ENCODE measurements at regions not wholly inside any gene's neighbourhood (a gene's known extent, or its start where the extent isn't known, plus 50 kb on each side); places are given as distances from the start of the nearest gene placed in this dataset.

DNA sequence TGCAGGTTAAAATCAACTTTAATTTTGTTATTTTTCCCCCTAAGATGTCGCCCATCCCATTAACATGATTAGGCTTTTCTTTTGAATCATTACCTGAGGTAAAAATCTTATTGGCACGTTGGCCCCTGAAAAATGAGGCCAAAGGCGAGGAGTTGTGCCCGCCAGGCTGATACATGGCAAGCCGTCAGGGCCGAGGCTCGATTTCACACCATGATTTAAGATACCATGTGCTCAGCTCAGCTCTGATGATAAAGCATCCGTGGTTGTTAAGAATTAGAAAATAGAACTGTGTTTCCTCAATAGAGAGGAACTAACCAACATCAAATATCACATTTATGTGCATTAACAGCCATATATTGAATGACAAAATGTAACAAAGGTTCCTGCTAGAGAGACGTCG, 972.9 kb upstream of the SOX9 start:
- POLR2A ChIA-PET (ENCODE audit: partially characterized antibody) = no interaction called here
- no peak for FAIRE-seq
- TF ChIP-seq SAP30 (IDR thresholded peaks at IDR 0.05; ENCODE audit: insufficient read depth, insufficient replicate concordance, low read length) (no peak), CEBPB (IDR thresholded peaks at IDR 0.05; ENCODE audit: low read depth, low read length) (no peak), ATF2 (IDR thresholded peaks at IDR 0.05; ENCODE audit: low read length) (no peak), GTF2F1 (IDR thresholded peaks at IDR 0.05; ENCODE audit: borderline replicate concordance, low read depth, low read length) (no peak), SP4 (IDR thresholded peaks at IDR 0.05; ENCODE audit: low read length) (no peak), TCF12 (IDR thresholded peaks at IDR 0.05; ENCODE audit: low read depth, low read length) (no peak), SIN3A (conservative IDR thresholded peaks at IDR 0.05 in 1 of 2, IDR thresholded peaks at IDR 0.05 in 1 of 2; ENCODE audit: low read depth in 1 of 2, low read length in 2 of 2) (no peak), FOSL1 (IDR thresholded peaks at IDR 0.05; ENCODE audit: insufficient read depth, low read depth, low read length) (no peak), MAX (IDR thresholded peaks at IDR 0.05) (no peak), NANOG (IDR thresholded peaks at IDR 0.05; ENCODE audit: insufficient read depth, low read depth, low read length, poor library complexity, severe bottlenecking) (no peak), SP1 (IDR thresholded peaks at IDR 0.05; ENCODE audit: low read depth, low read length) (no peak), RNF2 (IDR thresholded peaks at IDR 0.05; ENCODE audit: borderline replicate concordance, low read depth, low read length, missing control alignments, poor library complexity, severe bottlenecking) (no peak)

More for the DNA sequence above, 972.9 kb upstream of the SOX9 start:
- no peak overlapping the region for H3K27ac ChIP-seq (ENCODE audit: low read depth, low read length)
- H3K9ac ChIP-seq (replicated peaks in 1 of 4; ENCODE audit: extremely low read depth in 1 of 4, low read depth in 3 of 4, low read length in 3 of 4) = no peak overlapping the region
- WGBS, 2 experiments (ENCODE audit: extremely low coverage in 1 of 2, insufficient coverage in 1 of 2, insufficient read length in 1 of 2, insufficient replicate concordance in 2 of 2, low coverage in 1 of 2, low lambda C conversion rate in 2 of 2, missing lambda C conversion rate in 1 of 2) = 87% methylated on average over 10 of the region's 10 CpGs; no CpG with 5 or more reads in 1 of the 2 experiments
- H3K9me3 ChIP-seq (ENCODE audit: insufficient read depth in 2 of 2, low read depth in 1 of 2, low read length in 1 of 2) = no peaks in the 10 kb centered on the region
- H3K18ac ChIP-seq (ENCODE audit: extremely low read depth, low read length) = no peak overlapping the region
- H2BK12ac ChIP-seq (ENCODE audit: low read depth, low read length) = no peak overlapping the region
- H3K14ac ChIP-seq (ENCODE audit: insufficient read length) = no peak overlapping the region
- H2BK20ac ChIP-seq (ENCODE audit: low read length) = no peak overlapping the region
- no peak for DNase-seq (ENCODE audit: low read depth in 1 of 2, low spot score in 2 of 2)
- no peaks in the 10 kb centered on the region for H4K20me1 ChIP-seq (replicated peaks in 1 of 2; ENCODE audit: control insufficient read depth in 1 of 2, insufficient read depth in 2 of 2, low read length in 2 of 2)
- no peak overlapping the region for H4K5ac ChIP-seq (ENCODE audit: insufficient read length, low read depth, low read length)
- no peaks in the 10 kb centered on the region for H3K23me2 ChIP-seq (ENCODE audit: low read depth, low read length)
- H3K79me1 ChIP-seq (ENCODE audit: low read depth, low read length) = no peaks in the 10 kb centered on the region
- no peak overlapping the region for H2BK120ac ChIP-seq (replicated peaks; ENCODE audit: low read depth, low read length)
- no peak overlapping the region for H2BK15ac ChIP-seq (ENCODE audit: low read length)
- H4K91ac ChIP-seq (replicated peaks; ENCODE audit: insufficient read length, low read length) = no peak overlapping the region
- no peak overlapping the region for H3K4me2 ChIP-seq (ENCODE audit: insufficient read depth in 1 of 2, low read depth in 2 of 2, low read length in 2 of 2)
- no peak overlapping the region for H3K56ac ChIP-seq (replicated peaks; ENCODE audit: insufficient read length, low read depth, low read length)
- no peak overlapping the region for H4K8ac ChIP-seq (ENCODE audit: extremely low read depth, insufficient read depth, low read length)
- H3K79me2 ChIP-seq (ENCODE audit: control insufficient read depth in 1 of 2, insufficient read depth in 2 of 2, low read length in 2 of 2) = no peaks in the 10 kb centered on the region
- no peak overlapping the region for H3K4ac ChIP-seq (replicated peaks; ENCODE audit: insufficient read length, low read depth, low read length)
- H2BK5ac ChIP-seq (ENCODE audit: low read depth, low read length) = no peak overlapping the region
- CTCF ChIA-PET (ENCODE audit: partially characterized antibody) = no interaction called here
- H3K4me1 ChIP-seq (replicated peaks in 1 of 4; ENCODE audit: control insufficient read depth in 3 of 4, insufficient read depth in 4 of 4, low read length in 3 of 4) = no peaks in the 10 kb centered on the region
- H2AFZ ChIP-seq (ENCODE audit: low read length) = peak overlapping the region; percentile 13; the same call in 1 of the 2 replicates
- no peak overlapping the region for H2AK5ac ChIP-seq (ENCODE audit: low read depth, low read length)
- no peak overlapping the region for H3K4me3 ChIP-seq (ENCODE audit: extremely low read depth in 1 of 4, insufficient read depth in 2 of 4, low read depth in 3 of 4, low read length in 4 of 4)
- H3K27me3 ChIP-seq (replicated peaks in 1 of 4; ENCODE audit: control insufficient read depth in 3 of 4, extremely low read depth in 1 of 4, insufficient read depth in 3 of 4, low read length in 3 of 4) = no peaks in the 10 kb centered on the region
- no peak overlapping the region for H3K23ac ChIP-seq (ENCODE audit: insufficient read length)
- H3K36me3 ChIP-seq (ENCODE audit: control insufficient read depth in 2 of 4, insufficient read depth in 4 of 4, low read length in 3 of 4) = no peaks in the 10 kb centered on the region
